ENCODE measurements at regions not wholly inside any gene's neighbourhood (a gene's known extent, or its start where the extent isn't known, plus 50 kb on each side); places are given as distances from the start of the nearest gene placed in this dataset.
"Not testable (repeated sequence)": the region's sequence is repeated elsewhere in the genome, so short reads cannot be mapped to it uniquely, and the experiment has no call there.

DNA sequence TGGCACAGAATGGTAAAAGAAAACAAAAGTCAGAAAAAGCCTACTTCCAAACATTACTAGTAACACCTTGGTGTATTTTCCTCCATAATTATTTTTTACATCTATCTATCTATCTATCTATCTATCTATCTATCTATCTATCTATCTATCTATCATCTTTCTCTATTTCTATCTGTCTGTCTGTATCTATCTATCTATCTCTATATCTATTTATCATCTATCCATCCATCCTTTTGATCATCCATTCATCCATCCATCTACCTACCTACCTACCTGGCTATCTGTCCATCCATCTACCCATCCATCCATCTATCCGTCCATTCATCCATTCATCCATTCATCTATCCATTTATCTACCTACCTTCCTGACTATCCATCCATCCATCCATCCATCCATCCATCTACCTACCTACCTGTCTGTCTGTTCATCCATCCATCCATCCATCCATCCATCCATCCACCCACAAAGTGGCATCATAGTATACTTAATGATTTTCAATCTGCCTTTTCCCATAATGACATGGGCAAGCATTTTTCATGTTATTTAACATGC lies 121.9 kb upstream of the NEK6 start:
- TF ChIP-seq CTCF (IDR thresholded peaks at IDR 0.05) (no peak), ZFX (IDR thresholded peaks at IDR 0.05; ENCODE audit: borderline replicate concordance) (no peak)
- H3K27ac ChIP-seq: no peak overlapping the region

GRCh38 chr9:124137009-124137943 lies 120.5 kb upstream of the NEK6 start:
- TF ChIP-seq ZFX (IDR thresholded peaks at IDR 0.05; ENCODE audit: borderline replicate concordance): no peak
- no peak for TF ChIP-seq CTCF (IDR thresholded peaks at IDR 0.05)
- no peak overlapping the region for H3K27ac ChIP-seq

DNA sequence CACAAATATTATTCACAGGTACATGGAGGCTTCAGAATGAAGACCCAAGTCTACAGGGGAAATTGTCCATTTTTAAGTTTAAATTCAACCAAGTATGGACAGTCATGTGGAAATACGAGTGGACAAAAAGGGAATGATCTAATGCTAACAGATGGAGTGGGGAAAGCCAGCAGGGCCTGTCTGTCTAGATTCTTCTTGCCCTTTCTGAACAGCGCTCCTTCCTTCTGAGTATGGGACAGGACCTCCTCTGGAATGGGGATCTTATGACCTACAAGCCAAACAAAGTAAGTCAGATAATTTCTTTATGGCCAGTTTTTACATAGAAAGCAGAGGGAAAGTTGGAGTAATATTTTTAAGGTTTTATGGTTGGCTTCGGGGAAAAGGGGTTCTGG lies 119.8 kb upstream of the NEK6 start:
- TF ChIP-seq ZFX (IDR thresholded peaks at IDR 0.05; ENCODE audit: borderline replicate concordance): no peak
- no peak for TF ChIP-seq CTCF (IDR thresholded peaks at IDR 0.05)
- no peak overlapping the region for H3K27ac ChIP-seq

DNA sequence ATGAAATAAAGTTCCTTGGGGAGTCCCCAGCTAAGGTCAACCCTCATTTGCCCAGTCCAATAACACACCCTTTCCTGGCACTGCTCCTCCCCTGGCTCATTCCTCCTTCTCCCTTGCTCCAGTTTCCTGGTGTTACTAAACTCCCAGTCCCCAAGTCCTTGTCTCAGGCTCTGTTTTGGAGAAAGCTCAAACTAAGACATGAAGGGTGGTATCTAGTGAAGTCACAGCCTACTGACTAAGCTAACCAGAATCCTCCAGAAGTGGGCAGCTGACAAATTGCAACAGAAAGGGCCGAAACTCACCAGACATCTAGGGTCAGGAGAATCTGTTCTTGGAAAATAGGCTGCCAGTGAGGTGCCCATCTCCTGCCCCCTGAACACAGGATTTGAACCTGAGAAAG lies 118.7 kb upstream of the NEK6 start:
- TF ChIP-seq CTCF (IDR thresholded peaks at IDR 0.05): no peak
- no peak for TF ChIP-seq ZFX (IDR thresholded peaks at IDR 0.05; ENCODE audit: borderline replicate concordance)

DNA sequence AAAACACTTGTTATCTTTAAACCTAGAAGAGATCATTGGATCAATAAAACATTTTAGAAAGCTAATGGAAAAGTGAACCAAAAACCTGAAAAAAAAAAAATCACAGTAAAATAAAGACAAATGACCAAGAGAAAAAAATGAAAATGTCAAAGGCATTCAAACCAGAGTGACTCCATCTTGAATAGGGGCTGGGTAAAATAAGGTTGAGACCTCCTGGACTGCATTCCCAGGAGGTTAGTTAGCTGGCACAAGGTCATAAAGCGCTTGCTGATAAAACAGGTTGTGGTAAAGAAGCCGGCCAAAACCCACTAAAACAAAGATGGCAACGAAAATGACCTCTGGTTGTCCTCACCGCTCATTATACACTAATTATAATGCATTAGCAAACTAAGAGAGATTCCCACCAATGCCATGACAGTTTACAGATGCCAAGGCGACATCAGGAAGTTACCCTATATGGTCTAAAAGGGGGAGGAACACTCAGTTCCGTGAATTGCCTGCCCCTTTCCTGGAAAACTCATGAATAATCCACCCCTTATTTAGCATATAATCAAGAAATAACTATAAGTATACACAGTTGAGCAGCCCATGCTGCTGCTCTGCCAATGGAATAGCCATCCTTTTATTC lies 116.7 kb upstream of the NEK6 start:
- no peak overlapping the region for H3K27ac ChIP-seq
- TF ChIP-seq CTCF (IDR thresholded peaks at IDR 0.05) (no peak), ZFX (IDR thresholded peaks at IDR 0.05; ENCODE audit: borderline replicate concordance) (no peak)

More for the DNA sequence above, 118.7 kb upstream of the NEK6 start:
- no peak overlapping the region for H3K27ac ChIP-seq

DNA sequence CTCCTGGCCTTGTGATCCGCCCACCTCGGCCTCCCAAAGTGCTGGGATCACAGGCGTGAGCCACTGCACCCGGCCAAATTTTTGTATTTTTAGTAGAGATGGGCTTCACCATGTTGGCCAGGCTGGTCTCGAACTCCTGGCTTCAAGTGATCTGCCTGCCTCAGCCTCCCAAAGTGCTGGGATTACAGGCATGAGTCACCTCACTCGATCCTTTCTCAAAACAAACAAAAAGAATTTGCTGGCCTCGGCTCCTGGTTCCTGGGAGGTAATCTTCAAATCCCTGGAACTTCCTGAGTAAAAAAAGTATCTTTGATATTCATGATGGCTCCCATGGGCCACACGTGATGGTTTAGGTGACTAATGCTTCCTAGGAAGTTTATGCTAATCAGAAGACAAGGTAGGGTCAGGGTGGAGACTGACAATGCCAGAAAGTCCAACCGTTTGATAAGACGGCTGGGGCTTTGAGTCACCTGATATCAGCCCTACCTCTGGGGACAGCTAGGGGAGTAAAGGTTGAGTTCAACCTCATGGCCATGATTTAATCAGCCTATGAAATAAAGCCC lies 113.1 kb upstream of the NEK6 start:
- H3K27ac ChIP-seq: not testable (repeated sequence)

GRCh38 chr9:124146031-124146561 lies 111.7 kb upstream of the NEK6 start:
- no peak overlapping the region for H3K27ac ChIP-seq
- no peak for TF ChIP-seq ZFX (IDR thresholded peaks at IDR 0.05; ENCODE audit: borderline replicate concordance)
- TF ChIP-seq CTCF (IDR thresholded peaks at IDR 0.05): no peak

All from 22Rv1 (cell line).